ENCODE measurements at regions not wholly inside any gene's neighbourhood (a gene's known extent, or its start where the extent isn't known, plus 50 kb on each side); places are given as distances from the start of the nearest gene placed in this dataset.

DNA sequence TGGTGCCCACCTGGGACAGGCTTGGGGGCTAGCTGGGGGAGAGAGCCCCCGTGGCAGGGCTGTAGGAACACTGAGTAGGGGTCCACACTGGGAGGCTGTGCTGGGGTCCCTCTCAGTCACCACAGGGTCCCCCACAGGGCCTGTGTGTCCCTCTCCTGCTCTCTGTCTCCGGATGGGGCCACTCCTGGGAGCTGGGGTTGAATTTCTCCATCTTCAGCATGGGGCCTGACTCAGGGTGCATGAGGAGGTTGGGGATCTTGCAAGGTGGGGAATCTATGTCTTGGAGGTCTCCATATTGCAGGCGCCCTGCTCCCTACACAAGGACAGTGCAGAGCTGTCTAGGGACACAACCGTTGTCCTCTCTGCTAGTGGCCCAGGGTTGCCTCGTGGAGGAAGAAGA, 78.7 kb upstream of the HDAC4 start:
- no peak for FAIRE-seq

DNA sequence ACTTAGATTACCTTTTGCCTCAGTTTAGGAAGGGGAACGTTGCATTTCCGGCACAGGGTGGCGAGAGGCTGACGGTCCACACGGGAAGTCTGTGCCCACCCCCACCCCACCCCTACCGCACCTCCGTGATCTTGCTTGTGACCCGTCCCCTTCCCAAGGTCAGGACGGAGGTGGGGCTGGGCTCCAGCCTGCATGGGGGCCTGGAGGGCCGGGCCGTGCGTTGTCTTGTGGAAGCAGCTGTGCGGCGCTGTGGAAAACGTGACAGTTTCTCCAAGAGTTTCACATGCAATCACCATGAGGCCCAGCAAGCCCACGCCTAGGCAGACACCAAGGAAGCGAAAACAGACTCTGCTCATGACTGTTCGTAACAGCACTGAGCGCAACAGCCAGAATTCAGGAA, 76.8 kb upstream of the HDAC4 start:
- no peak for DNase-seq (ENCODE audit: low spot score in 2 of 2)
- FAIRE-seq, result no peak

More for the DNA sequence above, 78.7 kb upstream of the HDAC4 start:
- no peak for DNase-seq (ENCODE audit: low spot score in 2 of 2)

DNA sequence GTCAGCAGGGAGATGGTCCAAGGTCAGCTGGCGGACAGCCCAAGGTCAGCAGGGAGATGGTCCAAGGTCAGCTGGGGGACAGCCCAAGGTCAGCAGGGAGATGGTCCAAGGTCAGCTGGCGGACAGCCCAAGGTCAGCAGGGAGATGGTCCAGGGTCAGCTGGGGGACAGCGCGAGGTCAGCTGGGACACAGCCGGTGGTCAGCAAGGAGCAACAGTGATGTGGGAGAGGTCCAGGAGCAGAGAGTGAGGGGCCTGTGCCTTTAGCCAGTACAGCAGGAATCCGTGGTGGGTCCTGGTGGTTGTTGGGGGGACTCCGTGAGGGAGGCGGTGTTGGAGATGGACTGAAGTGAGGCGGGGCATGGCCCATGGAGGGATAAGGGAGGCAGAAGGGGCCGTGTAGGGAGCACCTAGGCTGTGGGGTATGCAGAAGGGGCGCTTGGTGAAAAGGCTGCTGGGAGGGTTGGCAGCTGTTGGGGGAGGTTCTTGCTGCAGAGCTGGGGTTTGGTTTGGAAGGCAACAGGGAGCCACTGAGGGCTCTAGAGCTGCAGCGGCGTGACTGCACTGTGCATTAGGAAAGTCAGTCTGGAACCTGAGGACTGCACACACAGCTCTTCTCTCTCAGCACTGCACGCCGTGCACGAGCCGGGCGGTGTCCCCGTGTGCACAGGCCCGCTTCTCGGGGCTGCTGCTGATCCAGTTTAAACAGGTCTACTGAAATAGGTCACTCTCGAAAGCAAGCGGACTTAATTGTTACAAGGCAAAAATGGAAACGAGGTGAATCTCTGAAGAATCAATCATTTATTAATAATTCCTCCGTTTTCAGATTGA, 76.2 kb upstream of the HDAC4 start:
- FAIRE-seq (no peak), DNase-seq (ENCODE audit: low spot score in 2 of 2) (no peak)

DNA sequence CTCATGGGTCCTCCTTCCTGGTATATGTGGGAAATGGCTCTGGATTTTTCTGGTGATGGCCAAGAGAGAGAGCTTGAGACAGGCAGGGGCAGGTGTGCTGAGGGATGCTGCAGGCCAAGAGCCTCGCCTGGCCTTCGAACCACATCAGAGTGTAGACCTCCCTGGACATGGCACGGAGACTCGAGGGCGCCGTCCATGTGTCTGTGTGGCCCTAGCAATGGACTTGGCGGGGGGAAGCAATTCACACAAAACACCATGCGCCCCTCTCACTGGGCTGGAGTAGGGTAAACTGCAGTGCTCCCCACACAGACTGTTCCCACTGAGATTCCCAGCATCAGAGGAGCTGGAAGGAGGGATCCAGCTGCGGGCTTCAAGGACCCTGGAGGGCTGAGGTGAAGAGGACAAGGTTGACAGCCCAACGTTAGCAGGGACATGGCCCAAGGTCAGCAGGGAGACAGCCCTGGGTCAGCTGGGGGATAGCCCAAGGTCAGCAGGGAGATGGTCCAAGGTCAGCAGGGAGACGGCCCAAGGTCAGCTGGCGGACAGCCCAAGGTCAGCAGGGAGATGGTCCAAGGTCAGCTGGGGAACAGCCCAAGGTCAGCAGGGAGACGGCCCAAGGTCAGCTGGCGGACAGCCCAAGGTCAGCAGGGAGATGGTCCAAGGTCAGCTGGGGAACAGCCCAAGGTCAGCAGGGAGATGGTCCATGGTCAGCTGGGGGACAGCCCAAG, 75.4 kb upstream of the HDAC4 start:
- DNase-seq (ENCODE audit: low spot score in 2 of 2) (no peak), FAIRE-seq (no peak)

DNA sequence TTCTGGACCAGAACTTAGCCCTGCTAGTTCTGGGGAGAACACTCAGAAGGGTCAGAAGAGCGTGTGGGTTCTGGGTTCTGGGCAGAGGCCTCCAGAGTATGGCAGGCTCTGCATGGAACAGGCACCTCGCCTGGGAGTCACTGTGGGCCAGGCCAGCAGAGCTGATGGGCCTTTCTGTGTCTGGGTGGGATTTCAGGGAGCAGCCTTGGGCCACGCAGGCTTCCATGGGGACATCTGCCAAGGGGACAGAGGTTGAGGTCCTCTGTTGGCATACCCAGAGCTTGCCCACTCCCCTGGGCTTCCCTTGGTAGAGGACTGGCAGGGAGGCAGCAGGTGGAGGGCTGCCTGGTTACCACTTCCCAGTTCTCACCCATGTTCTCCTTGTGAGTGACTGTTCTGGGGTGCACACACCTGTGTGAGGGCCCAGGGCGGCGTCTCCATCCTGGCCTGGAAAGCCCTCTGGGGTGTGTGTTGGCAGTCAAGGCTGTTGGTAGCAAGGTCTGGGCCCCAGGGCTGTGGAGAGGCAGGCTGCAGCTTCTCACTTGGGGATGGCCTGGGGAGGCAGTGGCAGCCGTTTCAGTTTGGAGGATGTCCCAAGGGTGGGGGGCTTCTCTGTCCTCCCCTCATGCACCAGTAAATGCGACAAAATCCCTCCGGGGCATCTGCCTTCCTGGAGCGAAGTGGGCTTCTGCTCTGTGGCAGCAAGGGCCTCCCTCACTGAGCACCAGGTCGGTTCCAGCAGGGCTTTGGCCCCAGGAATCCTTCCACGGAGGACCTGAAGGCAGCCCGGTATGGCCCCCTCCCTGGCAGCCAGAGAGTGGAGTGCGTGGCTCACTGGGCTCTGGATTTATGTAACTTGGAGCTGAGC, 74.6 kb upstream of the HDAC4 start:
- DNase-seq (ENCODE audit: low spot score in 2 of 2) (no peak), FAIRE-seq (no peak)

DNA sequence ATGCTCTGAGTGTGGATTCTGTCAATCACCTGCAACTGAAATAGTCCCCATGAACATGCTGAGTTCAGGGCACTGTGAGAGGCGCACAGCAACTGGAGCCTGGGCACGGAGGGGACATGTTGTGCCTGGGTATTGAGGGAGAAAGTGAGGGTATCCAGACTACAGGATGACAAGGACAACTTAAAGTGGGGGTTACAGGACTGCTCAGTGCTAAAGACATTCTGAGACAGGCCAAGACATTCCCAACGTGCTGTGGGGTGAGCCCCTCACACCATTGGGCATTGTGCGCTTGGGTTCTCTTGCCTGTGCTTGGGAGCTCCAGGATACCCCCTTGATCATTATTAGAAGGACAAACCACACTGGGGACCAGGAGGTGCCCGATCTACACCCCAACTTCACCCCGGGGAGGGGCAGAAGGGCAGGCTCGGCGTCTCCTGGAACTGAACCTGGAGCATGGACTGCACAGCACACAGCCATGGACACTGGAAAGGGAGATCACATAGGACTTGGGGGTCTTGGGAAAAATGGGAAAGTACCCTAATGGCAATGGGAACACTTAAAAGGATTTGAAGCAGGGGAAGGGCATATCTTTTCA, 72.5 kb upstream of the HDAC4 start:
- DNase-seq (ENCODE audit: low spot score in 2 of 2), result no peak
- FAIRE-seq, result no peak

DNA sequence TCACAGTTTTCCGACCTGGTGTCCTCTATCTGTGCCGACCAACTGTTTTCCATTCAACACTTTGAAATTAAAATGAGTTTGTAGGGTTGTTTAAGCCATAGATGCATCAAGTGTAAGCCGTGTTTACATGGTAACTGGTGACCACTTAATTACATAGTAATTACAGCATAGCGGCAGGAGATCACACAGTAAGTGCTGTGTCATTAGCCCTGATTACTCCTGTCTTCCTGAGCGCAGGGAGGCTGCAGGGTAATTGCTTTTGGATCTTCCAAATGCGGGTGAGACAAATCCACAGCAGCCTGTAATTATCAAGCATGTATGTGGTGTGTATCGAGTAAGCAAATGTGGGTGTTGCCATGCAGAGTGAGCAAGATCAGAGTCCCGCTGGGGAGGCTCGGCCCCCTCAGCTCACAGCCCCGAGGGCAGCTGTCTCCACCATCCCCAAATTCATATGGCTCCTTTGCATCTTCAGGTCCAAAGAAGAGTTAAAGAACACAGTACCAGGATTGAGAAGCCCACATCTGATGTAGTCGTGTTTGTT, 71.5 kb upstream of the HDAC4 start:
- DNase-seq (ENCODE audit: low spot score in 2 of 2) (no peak), FAIRE-seq (no peak)

DNA sequence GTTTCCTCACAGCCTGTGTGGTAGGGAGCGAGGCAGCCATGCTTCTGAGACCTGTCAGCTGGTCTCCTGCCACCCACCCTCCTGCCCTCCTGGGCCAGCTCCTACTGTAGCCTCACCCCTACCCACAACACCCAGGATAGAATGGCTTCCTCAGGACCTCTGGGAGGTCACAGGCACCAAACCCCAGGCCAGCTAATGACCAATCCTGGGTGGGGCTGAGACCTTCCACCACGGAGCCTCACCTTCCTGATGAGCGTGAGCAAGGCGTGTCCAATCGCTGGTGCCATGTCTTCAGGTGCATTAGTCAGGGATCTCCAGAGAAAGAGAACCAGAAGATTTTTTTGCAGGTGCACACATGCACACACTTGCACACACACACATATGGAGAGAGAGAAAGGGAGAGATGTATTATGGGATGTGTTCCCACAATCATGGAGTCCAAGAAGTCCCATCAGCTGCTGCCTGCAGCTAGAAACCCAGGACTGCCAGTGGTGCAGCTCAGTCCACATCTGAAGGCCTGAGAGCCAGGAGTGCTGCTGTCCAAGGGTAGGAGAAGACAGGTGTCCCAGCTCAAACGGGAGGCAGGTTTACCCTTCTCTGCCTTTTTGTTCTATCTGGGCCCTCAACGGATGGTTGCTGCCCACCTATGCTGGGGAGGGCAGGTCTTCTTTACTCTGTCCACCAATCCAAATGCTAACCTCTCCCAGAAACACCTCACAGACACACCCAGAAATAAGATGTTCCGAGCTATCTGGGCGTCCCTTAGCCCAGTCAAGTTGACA, 70.4 kb upstream of the HDAC4 start:
- FAIRE-seq (no peak), DNase-seq (ENCODE audit: low spot score in 2 of 2) (no peak)

DNA sequence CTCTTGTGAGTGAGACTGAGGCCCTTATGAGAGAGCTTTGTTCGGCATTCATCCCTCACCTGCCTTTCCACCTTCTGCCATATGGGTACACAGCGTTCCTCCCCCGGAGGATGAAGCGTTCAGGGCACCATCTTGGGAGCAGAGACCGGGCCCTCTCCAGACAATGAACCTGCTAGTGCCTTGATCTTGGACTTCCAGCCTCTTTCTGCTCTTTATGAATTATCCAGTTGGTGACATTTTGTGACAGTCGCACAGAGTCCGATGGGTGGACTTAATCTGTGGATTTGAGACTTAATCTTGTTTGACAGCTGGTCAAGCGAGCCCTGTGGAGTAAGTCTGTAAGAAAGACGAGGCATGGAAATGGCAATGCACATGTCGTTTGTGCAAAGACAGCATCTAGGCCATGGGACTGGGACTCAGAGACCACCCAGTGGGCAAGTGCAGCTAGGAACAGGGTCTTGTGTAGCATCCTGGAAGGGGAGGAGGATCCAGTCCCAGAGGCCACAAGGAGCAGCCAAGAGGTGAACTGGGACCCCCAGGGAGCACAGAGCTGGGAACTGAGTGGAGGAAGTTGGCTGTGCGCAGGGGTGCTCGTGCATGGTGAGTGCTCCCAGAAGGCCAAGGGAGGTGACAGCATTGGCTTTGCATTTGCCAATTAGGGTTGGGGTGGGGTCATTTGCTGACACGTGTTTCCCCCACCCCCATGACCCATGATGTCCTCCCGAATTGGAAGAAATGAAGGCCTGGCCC, 69.5 kb upstream of the HDAC4 start:
- FAIRE-seq (no peak), DNase-seq (ENCODE audit: low spot score in 2 of 2) (no peak)

DNA sequence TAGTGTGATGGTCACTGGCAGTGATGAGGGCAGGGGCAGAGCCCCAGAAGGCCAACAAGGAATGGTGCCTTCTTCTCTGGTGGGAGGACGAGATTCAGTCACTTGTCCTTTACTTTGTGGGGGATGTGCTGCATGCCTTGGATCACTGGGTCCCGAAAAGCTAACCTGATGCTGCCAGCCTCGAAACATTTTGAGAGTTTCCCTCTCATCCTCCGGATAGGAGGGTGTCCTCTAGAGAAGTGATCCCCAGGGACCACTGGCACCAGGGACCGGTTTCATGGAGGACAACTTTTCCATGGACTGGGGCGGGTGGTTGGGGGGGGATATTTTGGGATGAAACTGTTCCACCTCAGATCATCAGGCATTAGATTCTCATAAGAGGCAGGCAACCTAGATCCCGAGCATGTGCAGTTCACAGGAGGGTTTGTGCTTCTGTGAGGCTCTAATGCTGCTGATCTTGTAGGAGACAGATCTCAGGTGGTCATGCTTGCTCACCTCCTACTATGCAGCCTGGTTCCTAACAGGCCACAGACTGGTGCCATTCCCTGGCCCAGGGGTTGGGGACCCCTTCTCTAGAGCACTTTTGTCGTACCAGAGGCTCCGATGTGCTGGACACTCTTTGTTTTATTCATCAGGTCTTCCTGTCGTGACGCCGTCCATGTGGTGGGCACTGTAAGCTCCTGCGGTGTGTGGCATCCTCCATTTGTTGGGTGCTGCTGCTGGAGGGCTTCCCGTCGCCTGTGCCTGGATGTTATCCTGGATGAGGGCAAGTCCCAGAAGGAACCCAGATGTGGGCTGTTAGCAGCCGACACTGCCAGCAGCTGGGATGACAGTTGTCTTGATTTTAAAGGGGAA, 68.5 kb upstream of the HDAC4 start:
- FAIRE-seq, result no peak
- no peak for DNase-seq (ENCODE audit: low spot score in 2 of 2)

DNA sequence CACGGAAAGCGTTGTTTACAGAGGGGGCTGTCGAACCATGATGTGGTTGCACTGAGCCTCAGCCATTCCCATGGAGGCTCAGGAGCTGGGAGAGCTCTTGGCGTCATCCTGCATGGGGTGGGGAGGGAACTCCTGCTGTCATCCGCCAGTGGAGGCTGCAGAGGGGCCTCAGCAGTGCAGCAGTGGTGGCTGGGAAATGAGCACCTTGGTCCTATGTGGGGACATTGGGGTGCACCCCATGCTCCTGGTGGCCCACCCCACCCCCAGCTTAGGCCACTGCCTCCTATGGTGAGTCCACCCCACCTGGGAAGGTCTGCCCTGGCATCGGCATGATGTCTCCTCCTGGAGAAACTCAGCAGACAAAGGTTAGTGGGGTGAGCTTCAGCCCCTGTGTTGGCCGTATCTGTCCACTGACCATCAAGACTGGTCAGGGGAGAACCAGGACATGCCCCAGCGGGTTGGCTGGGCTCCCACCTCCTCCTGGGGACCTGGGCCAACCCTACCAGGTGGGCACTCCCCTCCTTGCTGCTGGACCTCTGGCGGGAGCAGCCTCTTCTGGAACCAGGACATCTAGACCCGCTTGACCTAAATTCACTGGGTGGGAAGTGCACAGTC, 67.8 kb upstream of the HDAC4 start:
- no peak for DNase-seq (ENCODE audit: low spot score in 2 of 2)
- FAIRE-seq, result no peak

DNA sequence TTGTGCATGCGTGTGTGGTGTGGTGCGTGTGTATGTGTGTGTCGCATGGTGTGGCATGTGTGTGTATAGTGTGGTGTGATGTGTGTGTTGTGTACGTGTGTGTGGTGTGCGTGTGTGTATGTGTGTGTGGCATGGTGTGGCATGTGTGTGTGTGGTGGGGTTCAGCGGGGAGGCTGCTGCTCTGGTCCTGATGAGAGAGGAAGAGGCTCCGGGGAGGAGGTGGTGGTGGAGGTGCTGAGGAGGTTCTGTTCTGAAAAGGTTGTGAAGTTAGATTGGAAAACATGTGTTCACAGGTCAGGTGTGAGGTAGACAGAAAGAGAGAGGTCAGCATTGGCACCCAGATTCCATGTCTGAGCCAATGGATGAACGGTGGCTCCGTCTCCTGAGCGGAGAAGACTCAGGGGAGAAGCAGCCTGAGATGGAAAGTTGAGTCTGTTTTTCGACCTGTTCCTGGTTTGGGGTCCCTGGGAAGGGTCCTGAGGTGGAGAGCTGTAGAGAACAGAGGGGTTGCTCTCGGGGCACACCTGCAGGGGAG, 67.2 kb upstream of the HDAC4 start:
- DNase-seq (ENCODE audit: low spot score in 2 of 2) (no peak), FAIRE-seq (no peak)

DNA sequence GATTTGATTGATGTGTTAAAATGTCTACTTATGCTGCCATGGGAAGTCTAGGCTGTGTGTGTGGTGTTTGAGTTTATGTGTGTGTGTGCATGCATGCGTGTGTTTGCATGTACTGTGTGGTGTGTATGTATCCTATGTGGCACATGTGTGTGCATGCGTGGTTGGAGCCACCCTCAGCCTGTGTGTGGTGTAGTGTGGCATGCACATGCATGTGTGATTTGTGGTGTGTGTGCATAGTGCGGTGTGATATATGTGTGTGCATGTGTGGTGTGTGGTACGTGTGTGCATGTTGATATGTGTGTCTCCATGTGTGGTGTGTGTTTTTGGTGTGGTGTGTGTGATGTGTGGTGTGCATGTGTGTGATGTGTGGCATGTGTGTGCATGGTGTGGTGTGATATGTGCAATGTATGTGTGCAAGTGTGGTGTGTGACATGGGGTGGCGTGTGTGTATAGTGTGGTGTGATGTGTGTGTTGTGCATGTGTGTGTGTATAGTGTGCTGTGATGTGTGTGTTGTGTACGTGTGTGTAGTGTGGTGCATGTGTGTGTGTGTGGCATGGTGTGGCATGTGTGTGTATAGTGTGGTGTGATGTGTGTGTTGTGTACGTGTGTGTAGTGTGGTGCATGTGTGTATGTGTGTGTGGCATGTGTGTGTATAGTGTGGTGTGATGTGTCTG, 66.6 kb upstream of the HDAC4 start:
- FAIRE-seq (no peak), DNase-seq (ENCODE audit: low spot score in 2 of 2) (no peak)

DNA sequence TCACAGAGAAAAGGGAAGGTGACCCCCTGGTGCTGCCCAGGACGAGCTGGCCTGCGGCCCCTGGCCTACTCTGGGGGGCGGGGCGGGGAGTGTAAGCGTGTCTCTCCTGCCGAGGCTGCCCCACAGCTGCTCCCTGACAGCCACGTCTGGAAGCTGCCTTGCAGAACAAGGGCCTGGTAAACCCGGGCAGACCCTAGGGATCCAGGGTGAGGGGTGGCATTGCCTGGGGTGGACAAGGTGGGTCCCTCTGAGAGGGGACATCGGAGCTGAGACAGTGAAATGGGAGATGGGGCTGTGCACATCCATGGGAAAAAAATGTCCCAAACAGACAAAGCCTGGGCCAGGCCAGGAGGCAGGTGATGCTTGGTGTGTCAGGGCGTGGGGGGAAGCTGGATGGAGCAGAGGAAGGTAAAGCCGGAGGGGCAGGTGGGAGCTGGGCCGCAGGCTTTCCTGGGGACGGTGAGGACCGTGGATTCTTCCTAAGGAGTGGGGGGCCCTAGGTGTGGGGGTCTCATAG, 66.0 kb upstream of the HDAC4 start:
- DNase-seq (ENCODE audit: low spot score in 2 of 2) (no peak), FAIRE-seq (no peak)

DNA sequence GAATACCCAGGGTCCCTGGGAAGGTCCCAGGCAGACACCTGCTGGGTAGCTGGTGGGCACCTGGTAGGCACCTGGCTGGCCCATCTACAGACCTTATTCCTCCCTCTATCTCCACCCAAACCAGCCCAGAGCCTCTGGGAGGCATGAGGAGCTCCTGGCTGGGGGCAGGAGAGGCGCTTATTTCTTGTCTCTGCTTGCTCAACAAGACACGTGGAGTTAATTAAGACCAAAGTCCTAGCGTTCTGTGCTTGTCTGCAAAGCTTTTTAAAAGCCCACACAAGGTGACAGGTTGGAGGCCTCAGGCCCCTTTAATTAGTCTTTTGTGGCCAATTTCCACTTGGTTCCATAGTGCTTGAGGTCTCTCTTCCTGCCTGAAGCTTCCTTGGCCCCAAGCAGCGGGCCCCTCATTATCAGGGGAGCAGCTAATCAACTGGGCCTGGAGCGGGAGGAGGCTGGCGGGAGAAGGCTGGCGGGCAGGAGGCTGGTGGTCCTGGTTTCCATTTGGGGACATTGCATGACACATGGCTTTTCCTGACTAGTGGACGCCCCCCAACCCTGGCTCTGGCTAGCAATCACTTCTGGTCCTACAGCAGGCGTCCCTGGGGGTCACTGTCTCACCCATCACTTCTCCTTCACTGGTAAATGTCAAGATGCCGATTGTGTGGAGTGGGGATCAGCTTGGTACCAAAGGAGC, 65.4 kb upstream of the HDAC4 start:
- FAIRE-seq (no peak), DNase-seq (ENCODE audit: low spot score in 2 of 2) (no peak)

All from frontal cortex (tissue), 3 donors.